CD4-positive, alpha-beta memory T cell (primary cell): ENCODE measurements at regions not wholly inside any gene's neighbourhood (a gene's known extent, or its start where the extent isn't known, plus 50 kb on each side); places are given as distances from the start of the nearest gene placed in this dataset.

ENCODE experiments used
- CTCF ChIA-PET: fragments of 350-600 bp; sonication (Branson Sonifier 250); formaldehyde crosslinking; loops from one replicate; lab custom pipeline; 2021; ENCODE audit warnings: inconsistent platforms; ENCODE audit not compliant: partially characterized antibody; lab: Charles Lee
- POLR2A ChIA-PET: fragments of 350-600 bp; sonication (Branson Sonifier 250); formaldehyde crosslinking; loops from one replicate; lab custom pipeline; 2021; ENCODE audit not compliant: partially characterized antibody; lab: Charles Lee
- DNase-seq, 5 donors: peaks; one replicate each; pipeline versions ENCODE4 v3.0.0 to v3.0.0-alpha.2; 2020 to 2022; ENCODE audit warnings: mixed read lengths in 1 of 5
- H3K27ac ChIP-seq: one replicate; pipeline ENCODE4 v1.7.0; 2013; ENCODE audit warnings: low read depth, low read length
- H3K27me3 ChIP-seq: 2 replicates; pipeline ENCODE4 v1.7.0; 2013; ENCODE audit warnings: mild to moderate bottlenecking, low read length, moderate library complexity; ENCODE audit not compliant: insufficient read depth
- H3K36me3 ChIP-seq: 2 replicates; pipeline ENCODE4 v1.7.0; 2013; ENCODE audit warnings: mild to moderate bottlenecking, low read length, moderate library complexity; ENCODE audit not compliant: insufficient read depth
- H3K4me1 ChIP-seq: 2 replicates; pipeline ENCODE4 v1.7.0; 2013; ENCODE audit warnings: mild to moderate bottlenecking, low read length, moderate library complexity; ENCODE audit not compliant: insufficient read depth
- H3K4me3 ChIP-seq, 2 donors: one replicate each; pipeline ENCODE4 v1.7.0; 2013; ENCODE audit warnings: low read length in 2 of 2, mild to moderate bottlenecking in 1 of 2
- H3K9me3 ChIP-seq, 2 donors: one replicate each; pipeline ENCODE4 v1.7.0; 2013; ENCODE audit warnings: low read length in 2 of 2, control low read depth in 1 of 2; ENCODE audit not compliant: control insufficient read depth in 1 of 2
- H3K27ac Mint-ChIP-seq, 7 donors: one replicate each; pipeline ENCODE4 v1.8.0; 2020 to 2021; ENCODE audit warnings: mixed read lengths in 7 of 7, mild to moderate bottlenecking in 6 of 7, inconsistent platforms in 3 of 7, moderate library complexity in 3 of 7
- H3K27me3 Mint-ChIP-seq, 2 donors: one replicate each; pipeline ENCODE4 v1.8.0; 2020 to 2021; ENCODE audit warnings: mixed read lengths in 2 of 2
- H3K36me3 Mint-ChIP-seq, 2 donors: one replicate each; pipeline ENCODE4 v1.8.0; 2020 to 2021; ENCODE audit warnings: mixed read lengths in 2 of 2, inconsistent platforms in 1 of 2, mild to moderate bottlenecking in 1 of 2
- H3K4me1 Mint-ChIP-seq, 4 donors: one replicate each; pipeline ENCODE4 v1.8.0; 2020 to 2021; ENCODE audit warnings: mixed read lengths in 4 of 4, mild to moderate bottlenecking in 1 of 4
- H3K4me3 Mint-ChIP-seq, 8 donors: one replicate each; pipeline ENCODE4 v1.8.0; 2020 to 2021; ENCODE audit warnings: mixed read lengths in 8 of 8, mild to moderate bottlenecking in 7 of 8, moderate library complexity in 6 of 8, inconsistent platforms in 3 of 8
- H3K9me3 Mint-ChIP-seq, 8 donors: one replicate each; pipeline ENCODE4 v1.8.0; 2020 to 2021; ENCODE audit warnings: mixed read lengths in 8 of 8, mild to moderate bottlenecking in 5 of 8, inconsistent platforms in 3 of 8, moderate library complexity in 1 of 8
- intact Hi-C: fragments of 100-400 bp; cut with micrococcal nuclease; formaldehyde crosslinking; loops from one replicate; pipeline ENCODE4 v1.15.1; 2023

DNA sequence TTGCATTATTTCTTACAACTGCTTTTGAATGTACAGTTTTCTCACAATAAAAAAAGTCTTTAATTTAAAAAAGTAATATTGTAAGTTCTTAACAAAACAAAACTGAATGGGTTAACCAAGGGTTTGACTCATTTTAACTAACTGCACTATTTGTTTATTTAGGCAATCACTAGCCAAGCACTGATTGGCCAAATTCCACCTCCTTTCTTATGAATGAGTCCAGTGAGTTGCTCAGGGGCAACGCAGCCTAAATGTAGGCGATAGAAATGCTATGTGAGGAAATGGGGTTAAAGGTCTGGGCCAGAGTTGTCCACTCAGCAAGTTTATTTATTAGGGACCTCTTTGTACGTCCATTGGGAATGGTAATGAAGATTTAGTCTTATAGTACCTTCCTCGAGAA lies 89.6 kb upstream of the MAF start:
- Histone ChIP-seq H3K4me3 (no peak overlapping the region), H3K36me3 (no peaks in the 10 kb centered on the region), H3K27ac (no peak overlapping the region), H3K9me3 (no peaks in the 10 kb centered on the region), H3K4me1 (no peaks in the 10 kb centered on the region), H3K27me3 (no peaks in the 10 kb centered on the region)
- ChIA-PET POLR2A (no interaction called here), CTCF (no interaction called here)
- H3K9me3 Mint-ChIP-seq = peaks cover 3 to 17% (median 14%) of the 10 kb centered on the region in 8 donors
- no peak overlapping the region for H3K27ac Mint-ChIP-seq
- H3K36me3 Mint-ChIP-seq = peaks cover 0 to 1% of the 10 kb centered on the region in 2 donors
- H3K4me1 Mint-ChIP-seq = no peaks in the 10 kb centered on the region
- no peak for DNase-seq
- H3K4me3 Mint-ChIP-seq = no peak overlapping the region
- intact Hi-C loops = no loop called here
- peaks cover 3 to 4% of the 10 kb centered on the region in 2 donors for H3K27me3 Mint-ChIP-seq

DNA sequence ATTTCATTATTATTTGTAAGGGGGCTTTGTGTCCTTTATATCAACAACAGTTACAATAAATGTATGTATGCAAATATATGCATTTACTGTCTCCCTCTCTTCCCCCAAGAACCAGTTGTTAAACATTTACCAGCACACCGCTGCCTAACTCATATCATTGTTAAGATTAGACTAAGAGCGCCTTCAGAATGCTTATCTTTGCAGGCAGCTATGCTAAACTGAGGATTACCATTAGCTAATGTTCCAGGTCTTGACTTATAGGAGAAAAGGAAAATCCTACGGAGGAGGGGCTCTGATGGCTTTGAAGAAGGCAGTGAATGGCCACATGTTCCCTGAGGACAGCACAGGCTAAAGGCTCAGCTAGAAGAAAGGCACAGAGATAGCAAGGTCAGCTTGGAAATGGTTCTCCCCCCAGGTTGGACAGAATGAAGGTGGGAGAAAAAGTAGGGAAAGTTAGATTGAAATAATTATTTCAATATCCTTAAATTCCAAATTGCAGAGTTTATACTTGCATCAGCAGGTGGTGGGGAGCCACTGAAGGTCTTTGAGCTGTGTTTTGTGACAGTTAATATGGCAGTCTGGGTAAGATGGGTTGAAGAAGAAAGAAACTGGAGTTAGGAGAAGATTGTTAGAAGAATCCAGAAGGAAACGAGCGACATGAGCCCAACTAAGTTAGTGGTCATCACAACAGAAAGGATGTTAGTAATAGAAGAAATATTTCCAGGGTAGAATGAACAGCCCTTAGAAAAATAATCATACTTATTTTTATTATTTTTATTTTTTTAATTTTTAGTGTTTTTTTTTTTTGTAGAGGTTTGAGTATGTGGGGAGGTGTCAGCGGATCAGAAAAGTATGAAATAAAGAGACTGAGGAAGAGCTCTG lies 87.0 kb upstream of the MAF start:
- DNase-seq = no peak
- ChIA-PET POLR2A (no interaction called here), CTCF (no interaction called here)
- no peak overlapping the region for H3K27ac Mint-ChIP-seq
- H3K4me3 Mint-ChIP-seq = no peak overlapping the region
- peaks cover 3 to 4% of the 10 kb centered on the region in 2 donors for H3K27me3 Mint-ChIP-seq
- Histone ChIP-seq H3K27ac (no peak overlapping the region), H3K4me3 (no peak overlapping the region), H3K9me3 (no peaks in the 10 kb centered on the region), H3K4me1 (no peaks in the 10 kb centered on the region), H3K27me3 (no peaks in the 10 kb centered on the region), H3K36me3 (no peaks in the 10 kb centered on the region)
- H3K36me3 Mint-ChIP-seq = peaks cover 0 to 1% of the 10 kb centered on the region in 2 donors
- intact Hi-C loops = no loop called here
- H3K4me1 Mint-ChIP-seq = no peaks in the 10 kb centered on the region
- H3K9me3 Mint-ChIP-seq = no peaks in the 10 kb centered on the region

DNA sequence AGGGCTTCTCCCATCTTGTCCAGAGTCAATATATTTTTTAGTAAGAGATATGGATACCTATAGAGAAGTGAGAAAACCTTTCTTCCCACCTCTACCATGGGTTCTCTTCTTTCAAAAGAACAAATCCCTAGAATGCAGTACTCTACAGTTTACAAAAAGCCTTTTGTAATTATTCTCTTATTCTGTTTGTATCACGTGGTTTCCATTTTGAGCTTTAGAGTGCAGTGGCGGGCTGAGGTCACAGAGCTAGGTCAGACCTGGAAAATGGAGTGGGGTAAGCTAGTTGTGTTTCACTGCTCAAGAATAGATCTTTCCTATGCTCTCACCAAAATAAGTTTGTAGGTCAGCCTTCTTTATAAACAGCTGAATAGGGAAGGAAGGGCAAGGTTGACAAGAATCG lies 85.3 kb upstream of the MAF start:
- Histone ChIP-seq H3K27ac (no peak overlapping the region), H3K36me3 (no peaks in the 10 kb centered on the region), H3K4me3 (no peak overlapping the region), H3K4me1 (no peaks in the 10 kb centered on the region), H3K27me3 (no peaks in the 10 kb centered on the region), H3K9me3 (no peaks in the 10 kb centered on the region)
- no peak for DNase-seq
- intact Hi-C loops = no loop called here
- H3K4me3 Mint-ChIP-seq = peak overlapping the region in 1 of 8 donors; percentile 29
- no peak overlapping the region for H3K27ac Mint-ChIP-seq
- H3K9me3 Mint-ChIP-seq = no peaks in the 10 kb centered on the region
- POLR2A ChIA-PET = no interaction called here
- CTCF ChIA-PET = no interaction called here
- H3K4me1 Mint-ChIP-seq = no peaks in the 10 kb centered on the region
- H3K27me3 Mint-ChIP-seq = peaks cover 0 to 1% of the 10 kb centered on the region in 2 donors
- H3K36me3 Mint-ChIP-seq = no peaks in the 10 kb centered on the region

DNA sequence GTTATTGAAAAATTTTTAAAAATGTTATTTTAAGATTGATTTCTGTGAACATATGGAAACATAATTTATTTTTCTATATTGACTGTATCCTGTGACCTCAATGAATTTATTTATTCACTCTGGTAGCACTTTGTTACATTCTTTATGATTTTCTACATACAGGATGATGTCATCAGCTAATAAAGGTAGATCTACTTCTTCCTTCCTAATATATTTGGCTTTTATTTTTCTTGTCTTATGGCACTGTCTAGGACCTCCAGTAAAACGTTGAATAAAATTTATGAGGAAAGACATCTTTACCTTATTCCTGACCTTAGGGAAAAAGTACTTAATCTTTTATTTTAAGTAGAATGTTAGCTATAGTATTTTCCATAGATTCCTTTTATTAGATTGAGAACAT lies 78.8 kb upstream of the MAF start:
- Histone ChIP-seq H3K27ac (no peak overlapping the region), H3K4me3 (no peak overlapping the region), H3K36me3 (no peaks in the 10 kb centered on the region), H3K4me1 (no peaks in the 10 kb centered on the region), H3K9me3 (no peaks in the 10 kb centered on the region), H3K27me3 (no peaks in the 10 kb centered on the region)
- H3K4me3 Mint-ChIP-seq = no peak overlapping the region
- H3K27ac Mint-ChIP-seq = no peak overlapping the region
- H3K36me3 Mint-ChIP-seq = no peaks in the 10 kb centered on the region
- intact Hi-C loops = no loop called here
- no peaks in the 10 kb centered on the region for H3K4me1 Mint-ChIP-seq
- CTCF ChIA-PET = no interaction called here
- H3K27me3 Mint-ChIP-seq = no peaks in the 10 kb centered on the region
- POLR2A ChIA-PET = no interaction called here
- peaks cover 0 to 4% (median 0%) of the 10 kb centered on the region in 8 donors for H3K9me3 Mint-ChIP-seq
- no peak for DNase-seq

DNA sequence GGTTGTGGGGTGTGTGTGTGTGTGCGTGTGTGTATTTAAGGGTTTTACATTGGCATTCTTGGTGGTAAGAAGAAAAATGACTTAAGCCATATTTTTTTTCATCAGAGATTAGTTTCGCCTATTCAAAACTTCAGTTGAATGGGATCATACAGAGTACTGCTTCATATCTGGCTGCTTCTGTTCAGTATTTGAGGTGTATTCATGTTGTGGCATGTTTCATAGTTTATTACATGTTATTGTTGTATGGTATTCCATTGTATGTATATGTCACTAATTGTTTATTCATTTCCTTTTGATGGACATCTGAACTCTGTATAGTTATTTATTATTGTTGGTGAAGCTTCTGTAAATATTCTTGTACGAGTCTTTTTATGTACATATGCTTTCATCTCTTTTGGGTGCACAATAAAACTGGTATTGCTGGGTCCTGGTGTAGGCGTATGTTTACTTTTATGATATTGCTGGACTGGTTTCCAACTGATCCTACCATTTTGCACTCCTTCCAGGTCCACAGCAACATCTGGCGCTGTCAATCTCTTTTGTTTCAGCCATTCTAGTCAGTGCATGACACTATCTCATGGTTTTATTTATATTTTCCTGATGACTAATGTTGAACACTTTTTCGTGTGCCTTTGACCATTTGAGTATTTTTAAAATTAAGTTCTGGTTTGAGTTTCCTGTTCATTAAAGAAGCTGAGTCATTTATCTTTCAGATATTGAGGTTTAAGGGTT lies 77.4 kb upstream of the MAF start:
- H3K27me3 ChIP-seq = no peaks in the 10 kb centered on the region
- ChIA-PET POLR2A (no interaction called here), CTCF (no interaction called here)
- H3K9me3 Mint-ChIP-seq = peaks cover 0 to 4% (median 0%) of the 10 kb centered on the region in 8 donors
- H3K36me3 Mint-ChIP-seq = no peaks in the 10 kb centered on the region
- intact Hi-C loops = no loop called here
- H3K27me3 Mint-ChIP-seq = no peaks in the 10 kb centered on the region
- H3K27ac ChIP-seq = no peak overlapping the region
- no peak overlapping the region for H3K4me3 ChIP-seq
- H3K4me1 ChIP-seq = no peaks in the 10 kb centered on the region
- H3K27ac Mint-ChIP-seq = no peak overlapping the region
- no peak overlapping the region for H3K4me3 Mint-ChIP-seq
- no peaks in the 10 kb centered on the region for H3K9me3 ChIP-seq
- no peak for DNase-seq
- H3K4me1 Mint-ChIP-seq = no peaks in the 10 kb centered on the region
- no peaks in the 10 kb centered on the region for H3K36me3 ChIP-seq

DNA sequence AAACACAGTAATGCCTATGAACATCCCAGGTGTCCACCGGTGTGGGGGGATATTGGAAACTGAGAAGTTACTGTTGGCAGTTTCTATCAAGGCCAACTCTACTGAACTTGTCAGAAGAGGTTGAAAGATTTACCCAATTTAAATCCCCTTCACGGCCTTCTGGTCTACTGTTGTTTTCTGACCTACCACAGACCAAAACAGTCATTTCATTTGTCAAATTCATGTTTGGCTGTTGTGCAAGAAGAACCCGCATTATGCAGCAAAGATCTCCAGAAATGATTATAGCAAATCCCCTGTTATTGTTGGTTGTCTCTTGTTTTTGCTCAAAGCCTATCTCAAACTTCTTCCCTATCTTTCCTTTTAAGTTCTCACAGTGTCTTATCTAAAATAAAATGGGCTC lies 73.1 kb upstream of the MAF start:
- ChIA-PET POLR2A (no interaction called here), CTCF (no interaction called here)
- H3K27ac Mint-ChIP-seq = no peak overlapping the region
- H3K9me3 Mint-ChIP-seq = peaks cover 0 to 13% (median 4%) of the 10 kb centered on the region in 8 donors
- peaks cover 0 to 1% of the 10 kb centered on the region in 2 donors for H3K27me3 Mint-ChIP-seq
- no peaks in the 10 kb centered on the region for H3K36me3 Mint-ChIP-seq
- no peak overlapping the region for H3K4me3 Mint-ChIP-seq
- intact Hi-C loops = no loop called here
- H3K4me1 Mint-ChIP-seq = no peaks in the 10 kb centered on the region
- H3K27me3 ChIP-seq = no peaks in the 10 kb centered on the region
- no peak overlapping the region for H3K27ac ChIP-seq
- no peak overlapping the region for H3K4me3 ChIP-seq
- H3K4me1 ChIP-seq = no peaks in the 10 kb centered on the region
- no peaks in the 10 kb centered on the region for H3K36me3 ChIP-seq
- no peaks in the 10 kb centered on the region for H3K9me3 ChIP-seq
- no peak for DNase-seq

DNA sequence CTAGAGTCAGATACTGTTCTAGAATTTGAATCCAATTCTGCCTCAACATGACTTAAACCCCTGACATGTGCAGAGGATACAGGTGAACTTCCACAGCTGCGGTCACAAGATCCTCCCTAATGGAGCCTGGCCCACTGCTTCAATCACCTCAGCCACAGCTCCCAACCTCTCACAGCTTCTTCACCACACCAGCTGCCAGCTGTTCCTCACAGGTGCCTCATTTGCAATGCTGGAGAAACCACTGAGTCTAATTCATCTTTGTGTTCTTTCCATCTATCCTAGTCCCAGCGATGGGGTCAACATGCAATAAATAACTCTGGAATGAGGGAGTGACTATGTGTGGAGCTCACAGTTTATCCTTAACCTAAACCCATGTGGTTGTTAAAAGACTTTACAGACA lies 72.0 kb upstream of the MAF start:
- no peaks in the 10 kb centered on the region for H3K9me3 ChIP-seq
- Mint-ChIP-seq H3K27me3 (peaks cover 0 to 1% of the 10 kb centered on the region in 2 donors), H3K4me3 (no peak overlapping the region), H3K4me1 (no peaks in the 10 kb centered on the region), H3K27ac (peak overlapping the region in 1 of 7 donors; percentile 7), H3K36me3 (no peaks in the 10 kb centered on the region), H3K9me3 (peaks cover 0 to 17% (median 4%) of the 10 kb centered on the region in 8 donors)
- H3K27me3 ChIP-seq = no peaks in the 10 kb centered on the region
- ChIA-PET POLR2A (no interaction called here), CTCF (interaction anchor here (1.1 kb wide), 1 partner anchor 794 kb away, joined by 3 read pairs; no protein-coding TSS in a partner anchor)
- intact Hi-C loops = no loop called here
- no peak for DNase-seq
- H3K36me3 ChIP-seq = no peaks in the 10 kb centered on the region
- no peaks in the 10 kb centered on the region for H3K4me1 ChIP-seq
- no peak overlapping the region for H3K27ac ChIP-seq
- no peak overlapping the region for H3K4me3 ChIP-seq
